ENCODE measurements at regions not wholly inside any gene's neighbourhood (a gene's known extent, or its start where the extent isn't known, plus 50 kb on each side); places are given as distances from the start of the nearest gene placed in this dataset.

DNA sequence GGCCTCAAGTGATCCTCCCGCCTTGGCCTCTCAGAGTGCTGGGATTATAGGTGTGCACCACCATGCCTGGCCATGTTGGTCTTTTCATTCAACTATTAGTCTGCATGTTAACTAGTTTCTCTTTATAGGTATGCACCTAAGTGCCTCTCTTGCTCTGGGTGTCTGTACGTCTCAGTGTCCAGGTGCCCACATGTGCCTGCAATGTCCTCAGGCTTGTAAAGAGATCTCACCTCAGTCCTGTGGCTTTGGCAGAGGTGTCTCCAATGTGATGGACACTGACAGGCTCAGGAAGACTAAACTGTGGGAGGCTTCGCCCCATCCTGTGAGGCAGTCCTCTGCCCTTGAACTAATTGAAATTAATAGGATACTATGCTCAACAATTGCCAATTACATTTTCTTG is 526.3 kb downstream of the PTPRU start:
- ATAC-seq, result no peak
- FAIRE-seq, result no peak
- CTCF ChIA-PET, result no interaction called here
- no peak for TF ChIP-seq KDM5A (IDR thresholded peaks at IDR 0.05)
- no peak for TF ChIP-seq EHMT2 (IDR thresholded peaks at IDR 0.05; ENCODE audit: low read depth)
- no peak for TF ChIP-seq RAD21 (conservative IDR thresholded peaks at IDR 0.05 in 1 of 2, IDR thresholded peaks at IDR 0.05 in 1 of 2)
- TF ChIP-seq CEBPB (IDR thresholded peaks at IDR 0.05), result no peak
- no peak for TF ChIP-seq POLR2A (IDR thresholded peaks at IDR 0.05; ENCODE audit: low read length)
- TF ChIP-seq HEYL (CRISPR knock-in tag; IDR thresholded peaks at IDR 0.05), result no peak
- TF ChIP-seq, protein P1, sequence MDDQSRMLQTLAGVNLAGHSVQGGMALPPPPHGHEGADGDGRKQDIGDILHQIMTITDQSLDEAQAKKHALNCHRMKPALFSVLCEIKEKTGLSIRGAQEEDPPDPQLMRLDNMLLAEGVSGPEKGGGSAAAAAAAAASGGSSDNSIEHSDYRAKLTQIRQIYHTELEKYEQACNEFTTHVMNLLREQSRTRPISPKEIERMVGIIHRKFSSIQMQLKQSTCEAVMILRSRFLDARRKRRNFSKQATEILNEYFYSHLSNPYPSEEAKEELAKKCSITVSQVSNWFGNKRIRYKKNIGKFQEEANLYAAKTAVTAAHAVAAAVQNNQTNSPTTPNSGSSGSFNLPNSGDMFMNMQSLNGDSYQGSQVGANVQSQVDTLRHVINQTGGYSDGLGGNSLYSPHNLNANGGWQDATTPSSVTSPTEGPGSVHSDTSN (IDR thresholded peaks at IDR 0.05), result no peak
- TF ChIP-seq, protein P2, sequence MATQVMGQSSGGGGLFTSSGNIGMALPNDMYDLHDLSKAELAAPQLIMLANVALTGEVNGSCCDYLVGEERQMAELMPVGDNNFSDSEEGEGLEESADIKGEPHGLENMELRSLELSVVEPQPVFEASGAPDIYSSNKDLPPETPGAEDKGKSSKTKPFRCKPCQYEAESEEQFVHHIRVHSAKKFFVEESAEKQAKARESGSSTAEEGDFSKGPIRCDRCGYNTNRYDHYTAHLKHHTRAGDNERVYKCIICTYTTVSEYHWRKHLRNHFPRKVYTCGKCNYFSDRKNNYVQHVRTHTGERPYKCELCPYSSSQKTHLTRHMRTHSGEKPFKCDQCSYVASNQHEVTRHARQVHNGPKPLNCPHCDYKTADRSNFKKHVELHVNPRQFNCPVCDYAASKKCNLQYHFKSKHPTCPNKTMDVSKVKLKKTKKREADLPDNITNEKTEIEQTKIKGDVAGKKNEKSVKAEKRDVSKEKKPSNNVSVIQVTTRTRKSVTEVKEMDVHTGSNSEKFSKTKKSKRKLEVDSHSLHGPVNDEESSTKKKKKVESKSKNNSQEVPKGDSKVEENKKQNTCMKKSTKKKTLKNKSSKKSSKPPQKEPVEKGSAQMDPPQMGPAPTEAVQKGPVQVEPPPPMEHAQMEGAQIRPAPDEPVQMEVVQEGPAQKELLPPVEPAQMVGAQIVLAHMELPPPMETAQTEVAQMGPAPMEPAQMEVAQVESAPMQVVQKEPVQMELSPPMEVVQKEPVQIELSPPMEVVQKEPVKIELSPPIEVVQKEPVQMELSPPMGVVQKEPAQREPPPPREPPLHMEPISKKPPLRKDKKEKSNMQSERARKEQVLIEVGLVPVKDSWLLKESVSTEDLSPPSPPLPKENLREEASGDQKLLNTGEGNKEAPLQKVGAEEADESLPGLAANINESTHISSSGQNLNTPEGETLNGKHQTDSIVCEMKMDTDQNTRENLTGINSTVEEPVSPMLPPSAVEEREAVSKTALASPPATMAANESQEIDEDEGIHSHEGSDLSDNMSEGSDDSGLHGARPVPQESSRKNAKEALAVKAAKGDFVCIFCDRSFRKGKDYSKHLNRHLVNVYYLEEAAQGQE (IDR thresholded peaks at IDR 0.05), result no peak
- no peak for TF ChIP-seq NFE2L2 (conservative IDR thresholded peaks at IDR 0.05; ENCODE audit: low read length)
- TF ChIP-seq HOXB13 (CRISPR knock-in tag; IDR thresholded peaks at IDR 0.05; ENCODE audit: low read depth), result no peak
- TF ChIP-seq FOSL2 (IDR thresholded peaks at IDR 0.05), result no peak
- TF ChIP-seq FOSL2 (CRISPR knock-in tag; IDR thresholded peaks at IDR 0.05), result no peak
- TF ChIP-seq MYC (IDR thresholded peaks at IDR 0.05; ENCODE audit: borderline replicate concordance, low read length), result no peak
- no peak for TF ChIP-seq ZNF302 (CRISPR knock-in tag; IDR thresholded peaks at IDR 0.05)
- no peak for TF ChIP-seq EHF (CRISPR knock-in tag; IDR thresholded peaks at IDR 0.05)
- no peak for TF ChIP-seq RARB (CRISPR knock-in tag; IDR thresholded peaks at IDR 0.05)
- POLR2A ChIA-PET, result no interaction called here
- no peaks in the 10 kb centered on the region for H3K4me1 ChIP-seq
- H3K4me2 ChIP-seq, result no peak overlapping the region
- 42% methylated on average over 3 of the region's 3 CpGs for WGBS (ENCODE audit: missing lambda C conversion rate)
- no peak overlapping the region for H3K4me3 ChIP-seq
- no peaks in the 10 kb centered on the region for H3K9me3 ChIP-seq
- no peak overlapping the region for H3K27ac ChIP-seq
- no peak for DNase-seq (ENCODE audit: low read depth in 1 of 2, low spot score in 1 of 2)

DNA sequence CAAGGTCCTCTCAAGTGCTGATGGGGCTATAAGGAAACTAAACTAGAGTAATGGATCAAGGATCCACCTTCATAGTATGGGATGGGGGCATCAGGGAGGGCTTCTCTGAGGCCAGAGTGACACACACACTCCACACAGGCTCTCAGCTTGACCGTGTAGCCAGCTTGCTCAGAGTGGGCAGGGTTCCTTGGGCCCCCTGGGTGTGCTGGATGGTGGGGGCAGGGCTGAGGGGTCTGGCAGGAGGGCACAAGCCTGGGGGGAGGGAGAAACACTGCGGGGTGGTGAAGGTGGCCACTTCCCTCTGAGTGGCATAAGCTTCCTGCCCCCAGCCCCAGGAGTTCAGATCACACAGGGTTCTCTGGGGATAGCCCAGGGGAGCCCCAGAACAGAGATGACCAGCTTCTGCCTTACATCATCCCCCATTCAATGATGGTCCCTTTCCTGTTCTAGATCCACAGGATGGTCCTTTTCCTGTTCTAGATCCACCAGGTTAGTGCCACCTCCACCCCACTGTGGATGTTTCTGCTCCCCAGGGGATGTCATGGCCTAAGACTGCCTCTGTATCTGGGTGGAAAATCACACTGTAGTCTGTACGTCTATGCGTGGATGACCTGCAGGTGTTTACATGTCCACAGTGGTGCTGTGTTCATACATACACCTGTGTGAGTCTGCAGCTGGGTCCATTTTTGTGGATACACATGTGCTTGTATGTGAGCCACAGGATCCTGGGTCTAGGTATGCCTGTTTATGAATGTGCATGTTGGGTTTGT is 525.0 kb downstream of the PTPRU start:
- H3K9me3 ChIP-seq, result no peaks in the 10 kb centered on the region
- no peak for TF ChIP-seq FOXS1 (CRISPR knock-in tag; IDR thresholded peaks at IDR 0.05)
- no peak for TF ChIP-seq CHD4 (IDR thresholded peaks at IDR 0.05; ENCODE audit: borderline replicate concordance)
- TF ChIP-seq POLR2A (IDR thresholded peaks at IDR 0.05; ENCODE audit: low read length), result no peak
- no peak for TF ChIP-seq NR3C1 (IDR thresholded peaks at IDR 0.05)
- TF ChIP-seq RAD21 (conservative IDR thresholded peaks at IDR 0.05 in 1 of 2, IDR thresholded peaks at IDR 0.05 in 1 of 2), result no peak
- TF ChIP-seq, protein P1 (IDR thresholded peaks at IDR 0.05), result no peak
- no peak for TF ChIP-seq HEYL (CRISPR knock-in tag; IDR thresholded peaks at IDR 0.05)
- TF ChIP-seq, protein P3, sequence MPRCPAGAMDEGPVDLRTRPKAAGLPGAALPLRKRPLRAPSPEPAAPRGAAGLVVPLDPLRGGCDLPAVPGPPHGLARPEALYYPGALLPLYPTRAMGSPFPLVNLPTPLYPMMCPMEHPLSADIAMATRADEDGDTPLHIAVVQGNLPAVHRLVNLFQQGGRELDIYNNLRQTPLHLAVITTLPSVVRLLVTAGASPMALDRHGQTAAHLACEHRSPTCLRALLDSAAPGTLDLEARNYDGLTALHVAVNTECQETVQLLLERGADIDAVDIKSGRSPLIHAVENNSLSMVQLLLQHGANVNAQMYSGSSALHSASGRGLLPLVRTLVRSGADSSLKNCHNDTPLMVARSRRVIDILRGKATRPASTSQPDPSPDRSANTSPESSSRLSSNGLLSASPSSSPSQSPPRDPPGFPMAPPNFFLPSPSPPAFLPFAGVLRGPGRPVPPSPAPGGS (IDR thresholded peaks at IDR 0.05), result no peak
- no peak for TF ChIP-seq KDM5A (IDR thresholded peaks at IDR 0.05)
- no peak for TF ChIP-seq HOXA7 (CRISPR knock-in tag; IDR thresholded peaks at IDR 0.05)
- TF ChIP-seq JUN (IDR thresholded peaks at IDR 0.05), result no peak
- TF ChIP-seq, protein P4, sequence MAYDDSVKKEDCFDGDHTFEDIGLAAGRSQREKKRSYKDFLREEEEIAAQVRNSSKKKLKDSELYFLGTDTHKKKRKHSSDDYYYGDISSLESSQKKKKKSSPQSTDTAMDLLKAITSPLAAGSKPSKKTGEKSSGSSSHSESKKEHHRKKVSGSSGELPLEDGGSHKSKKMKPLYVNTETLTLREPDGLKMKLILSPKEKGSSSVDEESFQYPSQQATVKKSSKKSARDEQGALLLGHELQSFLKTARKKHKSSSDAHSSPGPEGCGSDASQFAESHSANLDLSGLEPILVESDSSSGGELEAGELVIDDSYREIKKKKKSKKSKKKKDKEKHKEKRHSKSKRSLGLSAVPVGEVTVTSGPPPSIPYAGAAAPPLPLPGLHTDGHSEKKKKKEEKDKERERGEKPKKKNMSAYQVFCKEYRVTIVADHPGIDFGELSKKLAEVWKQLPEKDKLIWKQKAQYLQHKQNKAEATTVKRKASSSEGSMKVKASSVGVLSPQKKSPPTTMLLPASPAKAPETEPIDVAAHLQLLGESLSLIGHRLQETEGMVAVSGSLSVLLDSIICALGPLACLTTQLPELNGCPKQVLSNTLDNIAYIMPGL (CRISPR knock-in tag; IDR thresholded peaks at IDR 0.05; ENCODE audit: borderline replicate concordance), result no peak
- no peak for TF ChIP-seq RNF2 (IDR thresholded peaks at IDR 0.05; ENCODE audit: borderline replicate concordance, low read depth)
- TF ChIP-seq NPAS2 (CRISPR knock-in tag; IDR thresholded peaks at IDR 0.05; ENCODE audit: borderline replicate concordance), result no peak
- TF ChIP-seq ESRRA (IDR thresholded peaks at IDR 0.05; ENCODE audit: borderline replicate concordance, low read length), result no peak
- no peak for TF ChIP-seq JUNB (IDR thresholded peaks at IDR 0.05)
- no peak for TF ChIP-seq GATA3 (IDR thresholded peaks at IDR 0.05; ENCODE audit: borderline replicate concordance)
- DNase-seq (ENCODE audit: low read depth in 1 of 2, low spot score in 1 of 2) (no peak), FAIRE-seq (no peak), ATAC-seq (no peak)
- ChIA-PET POLR2A (no interaction called here), CTCF (no interaction called here)
- H3K4me3 ChIP-seq, result no peak overlapping the region
- H3K4me1 ChIP-seq, result no peaks in the 10 kb centered on the region
- H3K4me2 ChIP-seq, result no peak overlapping the region
- H3K27ac ChIP-seq, result no peak overlapping the region
- WGBS (ENCODE audit: missing lambda C conversion rate), result 72% methylated on average over 2 of the region's 4 CpGs
